ENCODE measurements at regions not wholly inside any gene's neighbourhood (a gene's known extent, or its start where the extent isn't known, plus 50 kb on each side); places are given as distances from the start of the nearest gene placed in this dataset.

- TF ChIP-seq FOXA1 (IDR thresholded peaks at IDR 0.05) (no peak), ZNF384 (IDR thresholded peaks at IDR 0.05) (no peak), ELF4 (IDR thresholded peaks at IDR 0.05) (no peak), SP1 (IDR thresholded peaks at IDR 0.05) (no peak), NFRKB (IDR thresholded peaks at IDR 0.05) (no peak), FOXK2 (IDR thresholded peaks at IDR 0.05) (no peak)
- TF ChIP-seq, protein P1, sequence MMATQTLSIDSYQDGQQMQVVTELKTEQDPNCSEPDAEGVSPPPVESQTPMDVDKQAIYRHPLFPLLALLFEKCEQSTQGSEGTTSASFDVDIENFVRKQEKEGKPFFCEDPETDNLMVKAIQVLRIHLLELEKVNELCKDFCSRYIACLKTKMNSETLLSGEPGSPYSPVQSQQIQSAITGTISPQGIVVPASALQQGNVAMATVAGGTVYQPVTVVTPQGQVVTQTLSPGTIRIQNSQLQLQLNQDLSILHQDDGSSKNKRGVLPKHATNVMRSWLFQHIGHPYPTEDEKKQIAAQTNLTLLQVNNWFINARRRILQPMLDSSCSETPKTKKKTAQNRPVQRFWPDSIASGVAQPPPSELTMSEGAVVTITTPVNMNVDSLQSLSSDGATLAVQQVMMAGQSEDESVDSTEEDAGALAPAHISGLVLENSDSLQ (IDR thresholded peaks at IDR 0.05), result no peak
Observed at GRCh38 chr6:47375426-47375825, 65.7 kb upstream of the TNFRSF21 start.

Data from HEK293T (cell line).